ENCODE measurements at regions not wholly inside any gene's neighbourhood (a gene's known extent, or its start where the extent isn't known, plus 50 kb on each side); places are given as distances from the start of the nearest gene placed in this dataset.

DNA sequence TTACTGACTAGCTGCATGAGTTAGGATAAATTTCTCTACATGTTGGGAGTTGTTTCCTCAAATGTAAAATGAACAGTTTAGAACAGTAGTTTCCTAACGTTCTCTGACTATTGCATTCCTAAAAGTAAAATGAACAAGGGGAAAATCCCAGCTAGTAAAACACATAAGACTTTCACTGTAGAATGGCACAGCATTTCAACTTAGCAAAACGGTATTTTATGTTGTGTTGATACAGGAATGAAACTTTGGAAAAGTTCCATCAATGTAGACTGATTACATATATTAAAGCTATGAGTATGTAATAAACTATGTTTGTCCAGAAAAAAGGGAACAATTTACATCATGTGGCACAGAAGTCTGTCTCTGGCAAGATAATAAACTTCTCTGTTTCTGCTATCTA lies 297.4 kb upstream of the EPHA3 start:
- TF ChIP-seq, protein P1, sequence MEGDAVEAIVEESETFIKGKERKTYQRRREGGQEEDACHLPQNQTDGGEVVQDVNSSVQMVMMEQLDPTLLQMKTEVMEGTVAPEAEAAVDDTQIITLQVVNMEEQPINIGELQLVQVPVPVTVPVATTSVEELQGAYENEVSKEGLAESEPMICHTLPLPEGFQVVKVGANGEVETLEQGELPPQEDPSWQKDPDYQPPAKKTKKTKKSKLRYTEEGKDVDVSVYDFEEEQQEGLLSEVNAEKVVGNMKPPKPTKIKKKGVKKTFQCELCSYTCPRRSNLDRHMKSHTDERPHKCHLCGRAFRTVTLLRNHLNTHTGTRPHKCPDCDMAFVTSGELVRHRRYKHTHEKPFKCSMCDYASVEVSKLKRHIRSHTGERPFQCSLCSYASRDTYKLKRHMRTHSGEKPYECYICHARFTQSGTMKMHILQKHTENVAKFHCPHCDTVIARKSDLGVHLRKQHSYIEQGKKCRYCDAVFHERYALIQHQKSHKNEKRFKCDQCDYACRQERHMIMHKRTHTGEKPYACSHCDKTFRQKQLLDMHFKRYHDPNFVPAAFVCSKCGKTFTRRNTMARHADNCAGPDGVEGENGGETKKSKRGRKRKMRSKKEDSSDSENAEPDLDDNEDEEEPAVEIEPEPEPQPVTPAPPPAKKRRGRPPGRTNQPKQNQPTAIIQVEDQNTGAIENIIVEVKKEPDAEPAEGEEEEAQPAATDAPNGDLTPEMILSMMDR (IDR thresholded peaks at IDR 0.05; ENCODE audit: low read depth, low read length, missing control alignments) = no peak
- H3K36me3 ChIP-seq (replicated peaks) = no peaks in the 10 kb centered on the region
- no peak overlapping the region for H3K4me3 ChIP-seq (ENCODE audit: low read depth, low read length)
- H3K27ac ChIP-seq = peak overlapping the region; percentile 84
- H3K27me3 ChIP-seq (replicated peaks) = no peaks in the 10 kb centered on the region
- in situ Hi-C loops (cut with HindIII; ENCODE audit: low pct_ligation_motif_present, low sequenced_read_pairs) = no loop called here
- DNase-seq = peak; percentile 3

DNA sequence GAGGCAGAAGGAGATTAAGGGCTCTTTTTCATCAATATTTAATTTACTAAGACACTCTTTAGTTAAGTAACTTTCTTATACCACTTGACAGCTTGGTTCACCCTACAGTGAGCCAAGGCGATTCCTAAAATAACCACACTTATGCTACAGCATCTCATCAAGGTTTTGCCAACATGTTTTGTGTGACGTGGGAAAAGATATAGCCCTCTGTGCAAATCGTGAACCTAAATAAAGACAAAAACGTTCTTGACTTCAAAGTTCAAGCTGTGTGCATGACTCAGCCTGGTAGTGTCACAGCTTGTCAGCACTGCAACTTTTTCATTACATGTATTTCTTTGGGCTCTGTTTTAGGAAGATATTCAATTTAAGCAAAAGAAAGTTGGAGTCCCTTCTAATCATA lies 297.0 kb upstream of the EPHA3 start:
- Histone ChIP-seq H3K36me3 (replicated peaks) (no peaks in the 10 kb centered on the region), H3K27ac (peak overlapping the region; percentile 84), H3K4me3 (ENCODE audit: low read depth, low read length) (no peak overlapping the region), H3K27me3 (replicated peaks) (no peaks in the 10 kb centered on the region)
- TF ChIP-seq, protein P1 (IDR thresholded peaks at IDR 0.05; ENCODE audit: low read depth, low read length, missing control alignments) = no peak
- in situ Hi-C loops (cut with HindIII; ENCODE audit: low pct_ligation_motif_present, low sequenced_read_pairs) = no loop called here
- peak; percentile 78 for DNase-seq

DNA sequence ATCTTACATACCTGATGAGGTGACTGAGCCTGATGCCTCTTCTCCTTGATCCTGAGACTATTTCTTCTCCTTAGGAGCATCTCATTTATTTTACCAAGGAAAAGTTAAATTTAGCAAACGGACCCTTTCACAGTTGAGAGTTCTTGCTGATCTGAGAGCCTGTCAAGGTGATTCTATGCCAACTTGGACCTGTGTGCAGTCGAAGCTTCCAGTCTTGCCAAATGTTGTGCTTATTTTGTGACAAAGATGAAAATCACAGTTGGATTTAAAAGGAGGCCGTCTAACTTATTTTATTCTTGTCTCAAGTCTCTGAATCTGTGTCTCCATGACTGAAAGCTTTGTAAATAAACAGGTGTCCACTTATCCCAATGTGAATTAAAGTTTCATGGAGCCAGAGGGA lies 296.3 kb upstream of the EPHA3 start:
- TF ChIP-seq, protein P1 (IDR thresholded peaks at IDR 0.05; ENCODE audit: low read depth, low read length, missing control alignments) = no peak
- in situ Hi-C loops (cut with HindIII; ENCODE audit: low pct_ligation_motif_present, low sequenced_read_pairs) = no loop called here
- no peaks in the 10 kb centered on the region for H3K27me3 ChIP-seq (replicated peaks)

DNA sequence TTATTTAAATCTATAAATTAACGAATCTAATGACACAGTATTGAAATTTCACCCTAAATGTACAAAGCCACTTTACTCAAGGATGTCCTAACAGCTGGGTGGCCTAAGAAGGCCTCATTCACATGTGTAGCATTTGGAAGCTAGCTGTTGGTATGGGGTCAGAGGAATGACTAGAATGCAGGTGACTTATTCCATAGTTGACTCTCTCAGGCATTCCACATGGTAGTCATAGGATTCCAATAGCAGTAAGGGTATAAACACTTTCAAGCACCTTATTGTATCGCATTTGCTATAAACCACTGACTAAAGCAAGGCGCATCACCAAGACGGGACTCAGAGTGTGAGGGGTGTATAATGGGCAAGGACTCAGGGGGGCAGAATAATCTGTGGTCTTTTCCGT lies 294.8 kb upstream of the EPHA3 start:
- H3K27ac ChIP-seq = no peak overlapping the region
- no peak for DNase-seq
- no peak overlapping the region for H3K4me3 ChIP-seq (ENCODE audit: low read depth, low read length)
- TF ChIP-seq, protein P1 (IDR thresholded peaks at IDR 0.05; ENCODE audit: low read depth, low read length, missing control alignments) = no peak
- H3K36me3 ChIP-seq (replicated peaks) = no peaks in the 10 kb centered on the region
- in situ Hi-C loops (cut with HindIII; ENCODE audit: low pct_ligation_motif_present, low sequenced_read_pairs) = no loop called here
- H3K27me3 ChIP-seq (replicated peaks) = no peaks in the 10 kb centered on the region

More for the DNA sequence above, 296.3 kb upstream of the EPHA3 start:
- Histone ChIP-seq H3K27ac (no peak overlapping the region), H3K36me3 (replicated peaks) (no peaks in the 10 kb centered on the region), H3K4me3 (ENCODE audit: low read depth, low read length) (no peak overlapping the region)
- no peak for DNase-seq

DNA sequence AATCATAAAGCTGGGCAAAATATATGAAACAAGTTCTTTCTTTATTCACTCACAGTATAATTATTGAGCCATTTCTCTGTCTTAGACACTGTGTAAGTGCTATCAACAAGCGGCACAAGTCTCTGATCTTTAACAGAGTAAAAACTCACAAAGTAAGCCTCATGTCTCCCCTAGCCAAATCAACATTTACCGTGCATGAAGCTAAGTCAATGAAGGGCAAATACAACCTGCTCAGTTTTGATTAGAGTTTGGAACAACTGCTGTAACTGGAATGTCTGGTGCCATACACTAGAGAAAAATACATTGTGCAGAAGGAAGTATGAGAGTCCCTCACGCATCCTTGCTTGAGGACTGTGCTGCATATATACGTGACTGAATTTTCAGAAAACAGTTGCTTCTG lies 291.0 kb upstream of the EPHA3 start:
- no peak for DNase-seq
- H3K4me3 ChIP-seq (ENCODE audit: low read depth, low read length) = no peak overlapping the region
- H3K27ac ChIP-seq = no peak overlapping the region
- in situ Hi-C loops (cut with HindIII; ENCODE audit: low pct_ligation_motif_present, low sequenced_read_pairs) = no loop called here
- H3K27me3 ChIP-seq (replicated peaks) = no peaks in the 10 kb centered on the region
- no peaks in the 10 kb centered on the region for H3K36me3 ChIP-seq (replicated peaks)
- TF ChIP-seq, protein P1 (IDR thresholded peaks at IDR 0.05; ENCODE audit: low read depth, low read length, missing control alignments) = no peak

All from brain microvascular endothelial cell (primary cell).